HFFc6 (cell line): ENCODE measurements at regions not wholly inside any gene's neighbourhood (a gene's known extent, or its start where the extent isn't known, plus 50 kb on each side); places are given as distances from the start of the nearest gene placed in this dataset.
A peak's percentile ranks its signal among the peaks of the same experiment; 100 is the strongest.
"Not testable (repeated sequence)": the region's sequence is repeated elsewhere in the genome, so short reads cannot be mapped to it uniquely, and the experiment has no call there.

Experiments
- DNase-seq: peaks from one replicate; pipeline ENCODE4 v3.0.0-alpha.2; 2018
- H3K27ac Mint-ChIP-seq: 2 replicates; pipeline ENCODE4 v1.8.0; 2020; ENCODE audit warnings: mild to moderate bottlenecking, mixed read lengths
- H3K27me3 Mint-ChIP-seq: 2 replicates; pipeline ENCODE4 v1.8.0; 2021; ENCODE audit warnings: mild to moderate bottlenecking, moderate library complexity, mixed read lengths; ENCODE audit not compliant: insufficient read depth
- H3K36me3 Mint-ChIP-seq: 2 replicates; pipeline ENCODE4 v1.8.0; 2021; ENCODE audit warnings: low read depth, mixed read lengths
- H3K4me1 Mint-ChIP-seq: 2 replicates; pipeline ENCODE4 v1.8.0; 2020; ENCODE audit warnings: low read depth, mixed read lengths
- H3K4me3 Mint-ChIP-seq: 2 replicates; pipeline ENCODE4 v1.8.0; 2020; ENCODE audit warnings: mild to moderate bottlenecking, moderate library complexity, mixed read lengths
- H3K9me3 Mint-ChIP-seq: 2 replicates; pipeline ENCODE4 v1.8.0; 2020; ENCODE audit warnings: mild to moderate bottlenecking, mixed read lengths
- TF ChIP-seq, protein P1 (sequence below): fragments of 200-600 bp; sonication (generic); IDR thresholded peaks from 2 replicates; pipeline ENCODE4 v1.5.0; 2021; ENCODE audit warnings: antibody characterized with exemption, mild to moderate bottlenecking

DNA sequence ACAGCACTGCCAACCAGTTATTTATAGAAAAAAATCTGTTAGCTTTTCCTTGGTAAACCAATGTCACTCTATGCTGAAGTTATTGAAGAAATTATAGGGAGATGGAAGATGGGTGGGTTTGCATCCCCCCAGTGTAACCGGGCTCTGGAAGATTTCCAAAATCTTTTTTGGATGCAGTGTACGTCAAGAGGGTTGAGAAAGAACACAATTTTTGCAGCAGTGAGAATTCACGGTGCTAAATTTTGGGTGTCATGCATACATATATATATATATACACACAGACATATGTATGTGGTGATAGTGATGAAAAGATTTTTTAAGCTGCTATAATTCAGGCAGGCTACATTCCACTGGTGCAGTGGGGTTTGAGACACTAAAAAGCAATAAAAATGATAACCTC, 91.4 kb upstream of the MAGI3 start:
- Mint-ChIP-seq H3K27me3 (peaks cover 8% of the 10 kb centered on the region), H3K9me3 (no peaks in the 10 kb centered on the region), H3K36me3 (no peaks in the 10 kb centered on the region), H3K27ac (no peak overlapping the region), H3K4me1 (no peaks in the 10 kb centered on the region), H3K4me3 (no peak overlapping the region)
- no peak for DNase-seq
- TF ChIP-seq, protein P1, sequence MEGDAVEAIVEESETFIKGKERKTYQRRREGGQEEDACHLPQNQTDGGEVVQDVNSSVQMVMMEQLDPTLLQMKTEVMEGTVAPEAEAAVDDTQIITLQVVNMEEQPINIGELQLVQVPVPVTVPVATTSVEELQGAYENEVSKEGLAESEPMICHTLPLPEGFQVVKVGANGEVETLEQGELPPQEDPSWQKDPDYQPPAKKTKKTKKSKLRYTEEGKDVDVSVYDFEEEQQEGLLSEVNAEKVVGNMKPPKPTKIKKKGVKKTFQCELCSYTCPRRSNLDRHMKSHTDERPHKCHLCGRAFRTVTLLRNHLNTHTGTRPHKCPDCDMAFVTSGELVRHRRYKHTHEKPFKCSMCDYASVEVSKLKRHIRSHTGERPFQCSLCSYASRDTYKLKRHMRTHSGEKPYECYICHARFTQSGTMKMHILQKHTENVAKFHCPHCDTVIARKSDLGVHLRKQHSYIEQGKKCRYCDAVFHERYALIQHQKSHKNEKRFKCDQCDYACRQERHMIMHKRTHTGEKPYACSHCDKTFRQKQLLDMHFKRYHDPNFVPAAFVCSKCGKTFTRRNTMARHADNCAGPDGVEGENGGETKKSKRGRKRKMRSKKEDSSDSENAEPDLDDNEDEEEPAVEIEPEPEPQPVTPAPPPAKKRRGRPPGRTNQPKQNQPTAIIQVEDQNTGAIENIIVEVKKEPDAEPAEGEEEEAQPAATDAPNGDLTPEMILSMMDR, result no peak

- H3K27ac Mint-ChIP-seq, result no peak overlapping the region
- TF ChIP-seq, protein P1, result no peak
- no peaks in the 10 kb centered on the region for H3K9me3 Mint-ChIP-seq
- H3K4me3 Mint-ChIP-seq, result no peak overlapping the region
- H3K36me3 Mint-ChIP-seq, result no peaks in the 10 kb centered on the region
- peaks cover 7% of the 10 kb centered on the region for H3K27me3 Mint-ChIP-seq
- DNase-seq, result no peak
- H3K4me1 Mint-ChIP-seq, result no peaks in the 10 kb centered on the region
These were observed 87.7 kb upstream of the MAGI3 start for GRCh38 chr1:113302636-113303035.

GRCh38 chr1:113303267-113303666, 87.0 kb upstream of the MAGI3 start:
- H3K36me3 Mint-ChIP-seq, result no peaks in the 10 kb centered on the region
- DNase-seq, result no peak
- no peaks in the 10 kb centered on the region for H3K9me3 Mint-ChIP-seq
- TF ChIP-seq, protein P1, result no peak
- no peak overlapping the region for H3K27ac Mint-ChIP-seq
- peaks cover 7% of the 10 kb centered on the region for H3K27me3 Mint-ChIP-seq
- H3K4me1 Mint-ChIP-seq, result peaks cover 6% of the 10 kb centered on the region
- no peak overlapping the region for H3K4me3 Mint-ChIP-seq

- H3K4me1 Mint-ChIP-seq, H3K9me3 Mint-ChIP-seq, H3K27ac Mint-ChIP-seq, DNase-seq, H3K4me3 Mint-ChIP-seq, H3K36me3 Mint-ChIP-seq, H3K27me3 Mint-ChIP-seq: not testable (repeated sequence)
These were observed 85.3 kb upstream of the MAGI3 start for GRCh38 chr1:113305029-113305428.

DNA sequence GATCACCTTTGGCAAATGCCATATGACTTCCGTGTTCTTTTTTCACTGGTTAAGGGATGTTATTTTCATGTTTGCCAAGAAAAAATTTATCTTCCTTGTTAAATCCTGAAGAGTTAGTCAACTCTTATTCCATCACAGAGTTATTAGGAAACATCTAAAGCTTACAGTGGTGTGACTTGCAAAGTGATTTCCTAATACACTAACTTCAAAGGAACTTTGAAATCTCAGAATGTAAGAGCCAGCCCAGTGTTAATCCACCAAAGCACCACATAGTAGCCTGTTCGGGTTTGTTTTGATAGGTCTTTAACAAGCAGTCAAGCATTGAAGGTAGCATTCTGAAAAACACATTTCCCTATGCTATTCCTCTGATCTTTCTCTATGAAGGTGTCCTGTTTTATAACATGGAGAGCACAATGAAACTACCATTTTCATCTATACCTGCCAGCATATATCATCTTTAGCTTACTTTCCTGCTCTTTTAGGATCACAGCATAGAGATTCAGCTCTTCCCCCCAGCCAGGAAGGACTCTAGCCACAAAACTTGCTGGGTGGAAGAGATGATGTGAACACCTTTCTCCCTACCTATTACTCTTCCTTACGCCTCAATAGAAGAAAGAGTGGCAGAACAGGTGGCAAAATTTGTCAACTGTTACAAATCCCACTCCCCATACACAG, 82.4 kb upstream of the MAGI3 start:
- no peaks in the 10 kb centered on the region for H3K9me3 Mint-ChIP-seq
- H3K4me3 Mint-ChIP-seq, result no peak overlapping the region
- peaks cover 10% of the 10 kb centered on the region for H3K27me3 Mint-ChIP-seq
- H3K4me1 Mint-ChIP-seq, result peaks cover 10% of the 10 kb centered on the region
- TF ChIP-seq, protein P1, result no peak
- no peak overlapping the region for H3K27ac Mint-ChIP-seq
- no peaks in the 10 kb centered on the region for H3K36me3 Mint-ChIP-seq
- DNase-seq, result peak; percentile 9

- not testable (repeated sequence) for H3K4me3 Mint-ChIP-seq, H3K9me3 Mint-ChIP-seq
- H3K27me3 Mint-ChIP-seq, result peaks cover 13% of the 10 kb centered on the region
These were observed 77.7 kb upstream of the MAGI3 start for GRCh38 chr1:113312651-113313050.

DNA sequence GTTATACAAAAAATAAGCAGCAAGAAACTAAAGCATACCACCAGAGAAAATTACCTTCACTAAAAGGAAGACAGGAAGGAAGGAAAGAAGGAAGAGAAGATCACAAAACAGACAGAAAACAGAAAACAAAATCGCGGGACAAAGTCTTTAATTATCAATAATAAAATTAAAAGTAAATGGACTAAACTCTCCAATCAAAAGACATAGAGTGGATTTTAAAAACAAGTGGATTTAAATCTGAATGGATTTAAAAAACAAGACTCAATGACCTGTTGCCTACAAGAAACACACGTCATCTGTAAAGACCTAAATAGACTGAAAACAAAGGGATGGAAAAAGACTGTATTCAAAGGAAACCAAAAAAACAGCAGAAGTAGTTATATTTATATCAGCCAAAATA, 75.7 kb upstream of the MAGI3 start:
- Mint-ChIP-seq H3K4me3 (no peak overlapping the region), H3K4me1 (no peaks in the 10 kb centered on the region), H3K9me3 (no peaks in the 10 kb centered on the region), H3K27me3 (peaks cover 14% of the 10 kb centered on the region), H3K27ac (no peak overlapping the region), H3K36me3 (no peaks in the 10 kb centered on the region)
- TF ChIP-seq, protein P1, result no peak
- DNase-seq, result no peak

More at GRCh38 chr1:113312651-113313050, 77.7 kb upstream of the MAGI3 start:
- not testable (repeated sequence) for H3K4me1 Mint-ChIP-seq, DNase-seq, H3K27ac Mint-ChIP-seq, H3K36me3 Mint-ChIP-seq
